ENCODE measurements at regions not wholly inside any gene's neighbourhood (a gene's known extent, or its start where the extent isn't known, plus 50 kb on each side); places are given as distances from the start of the nearest gene placed in this dataset.
"Not testable (repeated sequence)": the region's sequence is repeated elsewhere in the genome, so short reads cannot be mapped to it uniquely, and the experiment has no call there.

DNA sequence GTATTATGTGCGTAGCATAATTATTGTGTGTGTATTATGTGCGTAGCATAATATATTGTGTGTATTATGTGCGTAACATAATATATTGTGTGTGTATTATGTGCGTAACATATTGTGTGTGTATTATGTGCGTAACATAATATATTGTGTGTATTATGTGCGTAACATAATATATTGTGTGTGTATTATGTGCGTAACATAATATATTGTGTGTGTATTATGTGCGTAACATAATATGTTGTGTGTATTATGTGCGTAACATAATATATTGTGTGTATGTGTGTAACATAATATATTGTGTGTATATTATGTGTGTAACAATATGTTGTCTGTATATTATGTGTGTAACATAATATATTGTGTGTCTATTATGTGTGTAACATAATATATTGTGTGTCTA is 50.1 kb upstream of the ATP5PO start:
- not testable (repeated sequence) for DNase-seq (ENCODE audit: low spot score in 2 of 2); H3K27ac Mint-ChIP-seq (ENCODE audit: low read depth); H3K4me3 Mint-ChIP-seq; H3K27me3 Mint-ChIP-seq; H3K9me3 Mint-ChIP-seq; ATAC-seq (replicated peaks; ENCODE audit: extremely low read depth, poor library complexity, severe bottlenecking)
- peaks cover 28% of the 10 kb centered on the region for H3K4me1 Mint-ChIP-seq
- peaks cover 13% of the 10 kb centered on the region for H3K36me3 Mint-ChIP-seq (ENCODE audit: insufficient read depth)

Measured in central memory CD8-positive, alpha-beta T cell (primary cell).